H1 (cell line): ENCODE measurements at regions not wholly inside any gene's neighbourhood (a gene's known extent, or its start where the extent isn't known, plus 50 kb on each side); places are given as distances from the start of the nearest gene placed in this dataset.

ENCODE experiments used
- MAX ChIP-seq: IDR thresholded peaks from 2 replicates; pipeline ENCODE4 v1.6.1; 2012; ENCODE audit warnings: inconsistent platforms
- POLR2A ChIP-seq, 2 experiments: IDR thresholded peaks; 1 replicate in 1 of 2; 2 replicates in 1 of 2; pipeline ENCODE4 v1.6.1; 2011; ENCODE audit warnings: low read depth in 2 of 2, low read length in 2 of 2, mild to moderate bottlenecking in 2 of 2; ENCODE audit errors: control extremely low read depth in 1 of 2
- TF ChIP-seq, protein P1 (sequence below), 3 experiments: IDR thresholded peaks; 1 replicate in 2 of 3; 2 replicates in 1 of 3; pipeline versions ENCODE4 v1.5.1 to v1.6.1; 2011; ENCODE audit warnings: low read length in 3 of 3, mild to moderate bottlenecking in 3 of 3, inconsistent platforms in 2 of 3, low read depth in 1 of 3, moderate library complexity in 1 of 3; ENCODE audit not compliant: insufficient read depth in 1 of 3; ENCODE audit errors: control extremely low read depth in 1 of 3

DNA sequence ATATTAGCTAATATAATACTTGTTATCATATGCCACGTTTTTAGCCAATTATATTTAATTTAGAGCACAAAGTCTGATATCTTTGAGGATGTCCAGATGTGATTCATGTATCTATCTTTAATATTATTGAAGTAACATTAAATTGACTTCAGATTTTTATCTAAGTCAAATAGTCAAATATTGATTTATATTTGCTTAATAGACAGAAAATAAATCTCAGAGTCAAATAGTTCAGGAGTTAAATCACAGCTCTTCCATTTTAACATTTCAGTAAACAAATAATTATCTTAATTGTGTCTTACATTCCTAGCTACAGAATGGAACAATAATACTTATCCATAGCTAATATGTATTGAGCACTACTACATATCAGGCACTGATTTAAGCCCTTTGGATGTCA is 379.4 kb upstream of the UBE2E3 start:
- TF ChIP-seq MAX (no peak), POLR2A (IDR thresholded peaks at IDR 0.05; ENCODE audit: control extremely low read depth in 1 of 2, low read depth in 2 of 2, low read length in 2 of 2) (no peak)
- TF ChIP-seq, protein P1, sequence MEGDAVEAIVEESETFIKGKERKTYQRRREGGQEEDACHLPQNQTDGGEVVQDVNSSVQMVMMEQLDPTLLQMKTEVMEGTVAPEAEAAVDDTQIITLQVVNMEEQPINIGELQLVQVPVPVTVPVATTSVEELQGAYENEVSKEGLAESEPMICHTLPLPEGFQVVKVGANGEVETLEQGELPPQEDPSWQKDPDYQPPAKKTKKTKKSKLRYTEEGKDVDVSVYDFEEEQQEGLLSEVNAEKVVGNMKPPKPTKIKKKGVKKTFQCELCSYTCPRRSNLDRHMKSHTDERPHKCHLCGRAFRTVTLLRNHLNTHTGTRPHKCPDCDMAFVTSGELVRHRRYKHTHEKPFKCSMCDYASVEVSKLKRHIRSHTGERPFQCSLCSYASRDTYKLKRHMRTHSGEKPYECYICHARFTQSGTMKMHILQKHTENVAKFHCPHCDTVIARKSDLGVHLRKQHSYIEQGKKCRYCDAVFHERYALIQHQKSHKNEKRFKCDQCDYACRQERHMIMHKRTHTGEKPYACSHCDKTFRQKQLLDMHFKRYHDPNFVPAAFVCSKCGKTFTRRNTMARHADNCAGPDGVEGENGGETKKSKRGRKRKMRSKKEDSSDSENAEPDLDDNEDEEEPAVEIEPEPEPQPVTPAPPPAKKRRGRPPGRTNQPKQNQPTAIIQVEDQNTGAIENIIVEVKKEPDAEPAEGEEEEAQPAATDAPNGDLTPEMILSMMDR (IDR thresholded peaks at IDR 0.05; ENCODE audit: control extremely low read depth in 1 of 3, insufficient read depth in 1 of 3, low read depth in 1 of 3, low read length in 3 of 3): no peak
